NOMO-1 treated with dmso at 0.1 percent for 144 hours (cell line): ENCODE measurements at regions not wholly inside any gene's neighbourhood (a gene's known extent, or its start where the extent isn't known, plus 50 kb on each side); places are given as distances from the start of the nearest gene placed in this dataset.
"Not testable (repeated sequence)": the region's sequence is repeated elsewhere in the genome, so short reads cannot be mapped to it uniquely, and the experiment has no call there.

ENCODE experiments used
- DNase-seq: peaks from one replicate; lab custom pipeline; 2025; ENCODE audit not compliant: unreplicated experiment; lab: John Stamatoyannopoulos, UW

DNA sequence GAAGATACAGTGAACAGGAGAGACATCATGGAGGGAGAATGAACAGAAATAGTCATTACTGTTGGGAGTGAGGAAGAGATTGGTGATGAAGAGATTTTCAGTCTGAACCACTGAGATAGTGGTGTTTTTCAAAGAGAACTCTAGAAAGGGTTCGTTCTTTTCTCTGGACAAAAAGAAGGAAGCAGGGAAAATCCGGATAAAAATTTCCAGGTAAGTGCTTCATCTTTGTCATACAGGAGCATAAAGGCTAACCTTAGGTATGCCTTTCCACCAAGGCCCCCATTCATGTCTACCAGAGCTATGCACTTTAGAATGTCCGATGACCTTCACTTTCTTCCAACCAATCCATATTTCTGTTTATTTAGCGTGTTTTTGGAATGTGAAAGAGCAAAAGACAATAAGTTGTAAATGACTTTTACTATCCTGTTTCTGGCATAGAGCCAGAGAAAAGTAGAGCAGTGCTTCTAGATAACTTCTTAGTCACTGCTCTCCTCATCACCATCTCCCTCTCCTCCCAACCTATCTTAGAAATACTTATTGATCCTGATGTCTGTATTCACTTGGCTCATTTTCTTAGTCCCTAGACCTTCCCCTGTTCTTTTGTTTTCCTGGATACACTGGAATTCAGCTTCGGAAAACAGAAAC is 116.5 kb downstream of the TTC6 start:
- DNase-seq, result no peak

DNA sequence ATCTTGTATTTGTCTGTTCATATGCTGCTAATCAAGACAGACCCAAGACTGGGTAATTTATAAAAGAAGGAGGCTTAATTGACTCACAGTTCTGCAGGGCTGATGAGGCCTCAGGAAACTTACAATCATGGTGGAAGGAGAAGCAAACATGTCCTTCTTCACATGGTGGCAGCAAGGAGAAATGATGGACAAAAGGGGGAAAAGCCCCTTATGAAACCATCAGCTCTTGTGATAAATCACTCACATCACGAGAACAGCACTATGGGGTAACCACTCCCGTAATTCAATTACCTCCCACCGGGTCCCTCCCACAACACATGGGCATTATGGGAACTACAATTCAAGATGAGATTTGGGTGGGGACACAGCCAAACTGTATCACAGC is 117.0 kb downstream of the TTC6 start:
- not testable (repeated sequence) for DNase-seq

DNA sequence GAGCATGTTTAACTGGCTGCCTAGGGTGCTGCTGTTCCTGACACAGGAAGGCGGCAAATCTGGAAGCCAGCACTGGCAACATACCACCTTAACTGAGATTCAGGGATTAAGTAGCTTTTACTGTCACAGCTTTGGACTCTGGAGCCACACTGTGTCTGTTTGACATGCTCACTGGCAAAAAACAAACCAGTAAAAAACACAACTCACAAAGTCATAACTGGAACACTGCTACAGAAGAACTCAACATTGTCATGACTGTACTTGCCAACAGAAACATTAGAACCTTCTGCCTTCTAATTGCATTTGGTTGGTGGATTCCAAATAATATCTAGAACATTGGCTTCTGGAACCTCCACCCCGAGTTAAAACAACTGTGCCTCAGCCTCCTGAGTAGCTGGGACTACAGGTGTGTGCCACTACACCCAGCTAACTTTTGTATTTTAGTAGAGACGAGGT is 117.6 kb downstream of the TTC6 start:
- no peak for DNase-seq

DNA sequence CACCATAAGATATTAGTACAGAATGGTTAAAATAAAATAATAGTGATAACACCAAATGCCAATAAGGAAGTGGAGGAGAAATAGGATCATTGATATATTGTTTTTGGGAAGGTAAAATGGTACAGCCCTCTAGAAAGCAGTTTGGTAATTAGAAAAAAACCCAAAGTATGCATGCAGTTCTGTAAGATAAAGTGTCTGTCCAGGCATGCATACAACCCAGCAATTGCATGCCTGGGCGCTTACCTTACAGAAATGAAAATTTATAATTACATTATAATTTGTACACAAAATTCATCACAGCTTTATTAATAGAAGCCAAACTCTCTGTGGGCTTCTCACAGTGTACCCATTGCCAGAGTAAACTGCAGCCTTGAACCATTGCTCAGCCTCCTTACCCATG is 124.7 kb downstream of the TTC6 start:
- DNase-seq, result no peak

- no peak for DNase-seq
These were observed 126.7 kb downstream of the TTC6 start for GRCh38 chr14:37721976-37722659.

DNA sequence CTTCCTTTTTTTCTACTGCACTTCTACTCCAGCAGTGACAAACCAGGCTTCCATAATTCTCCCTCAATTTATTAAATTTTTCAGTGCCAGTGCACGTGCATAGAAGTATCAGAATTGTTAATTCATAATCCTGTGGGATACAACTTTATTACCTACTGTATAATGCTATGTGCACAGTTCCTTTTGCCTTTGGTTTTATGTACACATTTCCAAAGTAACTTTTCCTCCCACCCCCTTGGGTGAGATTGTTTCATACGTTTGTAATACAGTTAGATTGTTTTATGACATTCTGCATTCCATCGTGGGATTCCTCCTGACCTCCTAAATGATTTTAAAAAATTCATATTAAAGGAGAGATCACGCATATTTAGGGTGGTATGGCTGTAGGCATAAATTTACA is 128.1 kb downstream of the TTC6 start:
- no peak for DNase-seq

DNA sequence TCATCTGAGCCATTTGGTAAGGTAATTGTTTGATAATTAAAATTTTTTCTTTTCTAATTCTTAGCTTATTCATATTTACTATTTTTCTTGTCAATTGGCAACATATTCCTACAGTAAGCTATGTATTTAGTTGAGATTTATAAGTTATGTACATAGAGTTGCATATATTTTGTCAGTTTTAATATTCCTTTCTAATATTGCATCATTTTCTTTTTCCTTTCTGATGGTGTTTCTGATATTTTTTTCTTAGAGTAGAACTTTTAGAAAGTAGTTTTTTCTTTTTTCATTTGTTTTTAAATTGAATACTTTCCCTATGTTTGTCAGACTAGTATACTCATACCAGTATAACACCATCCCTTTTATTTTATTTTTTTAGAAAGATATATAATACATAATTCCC is 131.3 kb downstream of the TTC6 start:
- no peak for DNase-seq

- DNase-seq, result no peak
These were observed 133.8 kb downstream of the TTC6 start for GRCh38 chr14:37729218-37729617.

- no peak for DNase-seq
These were observed 135.7 kb downstream of the TTC6 start for GRCh38 chr14:37731094-37731493.

DNA sequence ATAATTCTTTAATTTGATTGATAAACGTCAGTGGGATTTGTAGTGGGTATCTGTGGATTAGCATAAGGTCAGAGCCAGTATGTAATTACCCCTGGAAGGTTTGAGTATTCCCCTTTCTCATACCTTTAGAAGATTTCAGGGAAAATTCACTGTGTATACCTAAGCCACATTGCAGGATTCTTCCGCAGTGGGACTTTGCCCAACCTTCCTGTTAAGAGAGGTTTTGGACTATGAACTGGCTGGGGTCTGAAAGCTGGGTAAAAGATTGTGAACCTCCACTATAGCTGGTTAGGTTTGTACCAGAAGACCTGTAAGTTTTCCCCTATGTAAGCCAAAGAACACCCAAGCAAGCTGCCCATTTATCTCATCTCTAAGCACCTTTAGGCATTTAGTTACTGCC is 150.2 kb downstream of the TTC6 start:
- DNase-seq, result no peak

DNA sequence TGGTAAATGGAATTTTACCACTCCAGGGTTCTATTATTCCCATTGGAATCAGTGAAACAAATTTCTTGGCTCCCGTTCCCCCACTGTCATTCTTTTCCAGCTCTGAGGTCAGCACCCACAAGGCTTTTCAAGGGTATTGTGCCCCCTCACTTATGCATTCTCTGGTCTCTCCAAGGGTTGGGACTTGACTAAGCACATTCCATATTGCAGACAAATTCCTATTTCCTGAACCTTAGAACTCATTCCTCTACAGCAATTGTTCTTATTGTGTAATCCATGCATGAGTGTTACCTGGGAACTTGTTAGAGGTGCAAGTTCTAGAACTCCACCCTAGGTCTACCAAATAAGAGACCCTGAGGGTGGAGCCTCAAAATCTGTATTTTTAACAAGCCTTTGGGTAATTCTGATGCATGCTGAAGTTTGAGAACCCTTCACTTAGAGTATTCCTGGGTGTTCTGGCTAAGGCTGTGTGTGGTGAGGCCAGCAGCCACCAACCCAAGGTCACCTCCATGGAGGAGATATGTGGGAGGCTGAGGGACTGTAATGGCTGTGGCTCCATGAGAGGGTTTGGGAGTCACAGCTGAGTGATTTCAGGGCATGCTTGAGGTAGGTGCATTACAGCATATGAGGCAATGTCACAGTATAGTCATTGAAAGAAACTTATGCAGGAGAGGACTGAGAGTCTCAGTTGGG is 150.9 kb downstream of the TTC6 start:
- no peak for DNase-seq

- DNase-seq, result no peak
These were observed 158.0 kb downstream of the TTC6 start for GRCh38 chr14:37753459-37753858.

DNA sequence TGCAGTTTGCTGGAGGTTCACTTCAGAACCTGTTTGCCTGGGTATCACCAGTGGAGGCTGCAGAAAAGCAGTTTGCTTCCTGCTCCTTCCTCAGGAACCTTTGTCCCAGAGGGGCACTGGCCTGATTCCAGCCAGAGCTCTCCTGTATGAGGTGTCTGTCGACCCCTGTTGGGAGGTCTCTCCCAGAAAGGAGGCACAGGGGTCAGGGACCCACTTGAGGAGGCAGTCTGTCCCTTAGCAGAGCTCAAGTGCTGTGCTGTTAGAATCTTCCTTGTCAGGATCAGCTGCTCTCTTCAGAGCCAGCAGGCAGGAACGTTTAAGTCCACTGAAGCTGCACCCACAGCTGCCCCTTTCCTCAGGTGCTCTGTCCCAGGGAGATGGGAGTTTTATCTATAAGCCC is 164.8 kb downstream of the TTC6 start:
- DNase-seq, result not testable (repeated sequence)

- DNase-seq, result no peak
These were observed 167.8 kb downstream of the TTC6 start for GRCh38 chr14:37763266-37763665.

DNA sequence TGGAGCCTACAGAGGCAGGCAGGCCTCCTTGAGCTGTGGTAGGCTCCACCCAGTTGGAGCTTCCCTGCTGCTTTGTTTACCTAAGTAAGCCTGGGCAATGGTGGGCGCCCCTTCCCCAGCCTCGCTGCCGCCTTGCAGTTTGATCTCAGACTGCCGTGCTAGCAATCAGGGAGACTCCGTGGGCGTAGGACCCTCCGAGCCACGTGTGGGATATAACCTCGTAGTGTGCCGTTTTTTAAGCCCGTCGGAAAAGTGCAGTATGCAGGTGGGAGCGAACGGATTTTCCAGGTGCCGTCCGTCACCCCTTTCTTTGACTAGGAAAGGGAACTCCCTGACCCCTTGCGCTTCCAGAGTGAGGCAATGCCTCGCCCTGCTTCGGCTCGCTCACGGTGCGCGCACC is 176.9 kb downstream of the TTC6 start:
- DNase-seq, result not testable (repeated sequence)

DNA sequence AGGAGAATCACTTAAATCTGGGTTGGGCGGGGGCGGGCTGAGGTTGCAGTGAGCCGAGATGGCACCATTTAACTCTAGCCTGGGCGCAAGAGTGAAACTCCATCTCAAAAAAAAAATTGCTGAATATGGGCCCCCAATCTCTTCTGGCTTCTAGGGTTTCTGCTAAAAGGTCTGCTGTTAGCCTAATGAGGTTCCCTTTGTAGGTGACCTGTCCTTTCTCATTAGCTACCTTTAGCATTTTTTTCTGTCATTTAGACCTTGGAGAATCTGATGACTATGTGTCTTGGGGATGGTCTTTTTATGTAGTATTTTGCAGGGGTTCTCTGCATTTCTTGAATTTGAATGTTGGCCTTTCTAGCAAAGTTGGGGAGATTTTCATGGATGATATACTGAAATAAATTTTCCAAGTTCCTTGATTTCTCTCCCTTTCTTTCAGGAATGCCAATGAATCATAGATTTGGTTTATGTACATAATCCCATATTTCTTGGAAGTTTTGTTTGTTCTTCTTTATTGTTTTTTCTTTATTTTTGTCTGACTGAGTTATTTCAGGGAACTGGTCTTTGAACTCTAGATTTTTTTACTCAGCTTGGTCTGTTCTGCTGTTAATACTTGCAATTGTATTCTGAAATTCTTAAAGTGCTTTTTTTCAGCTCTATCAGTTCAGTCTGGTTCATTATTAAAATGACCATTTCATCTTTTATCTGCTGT is 181.5 kb downstream of the TTC6 start:
- DNase-seq, result no peak

GRCh38 chr14:37778135-37778943 is 182.9 kb downstream of the TTC6 start:
- no peak for DNase-seq

- DNase-seq, result no peak
These were observed 184.1 kb downstream of the TTC6 start for GRCh38 chr14:37779480-37779879.

DNA sequence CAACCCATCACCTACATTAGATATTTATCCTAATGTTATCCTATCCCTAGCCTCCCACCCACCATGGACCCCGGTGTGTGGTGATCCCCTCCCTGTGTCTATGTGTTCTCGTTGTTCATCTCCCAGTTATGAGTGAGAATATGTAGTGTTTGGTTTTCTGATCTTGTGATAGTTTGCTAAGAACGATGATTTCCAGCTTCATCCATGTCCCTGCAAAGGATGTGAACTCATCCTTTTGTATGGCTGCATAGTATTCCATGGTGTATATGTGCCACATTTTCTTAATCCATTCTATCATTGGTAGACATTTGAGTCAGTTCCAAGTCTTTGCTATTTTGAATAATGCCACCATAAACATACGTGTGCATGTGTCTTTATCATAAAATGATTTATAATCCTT is 185.3 kb downstream of the TTC6 start:
- DNase-seq, result not testable (repeated sequence)

GRCh38 chr14:37784203-37784826 is 188.9 kb downstream of the TTC6 start:
- DNase-seq, result not testable (repeated sequence)
